Lower leg skin (tissue), 4 donors: ENCODE measurements at regions not wholly inside any gene's neighbourhood (a gene's known extent, or its start where the extent isn't known, plus 50 kb on each side); places are given as distances from the start of the nearest gene placed in this dataset.
"Not testable (repeated sequence)": the region's sequence is repeated elsewhere in the genome, so short reads cannot be mapped to it uniquely, and the experiment has no call there.

Source experiments
- DNase-seq, 2 donors: peaks; one replicate each; pipeline ENCODE4 v3.0.0-alpha.2; 2019; ENCODE audit warnings: low spot score in 2 of 2
- H3K4me3 ChIP-seq: fragments of 200-600 bp; sonication (generic); 2 replicates; pipeline ENCODE4 v1.5.1; 2017; ENCODE audit warnings: mild to moderate bottlenecking, low read depth; ENCODE audit not compliant: poor library complexity, severe bottlenecking
- CTCF ChIP-seq, 3 donors: fragments of 450-650 bp; IDR thresholded peaks; one replicate each; pipeline ENCODE4 v1.5.1; 2016; ENCODE audit warnings: antibody characterized with exemption in 3 of 3, mild to moderate bottlenecking in 3 of 3, moderate library complexity in 2 of 3
- POLR2A ChIP-seq, 2 donors: fragments of 450-650 bp; IDR thresholded peaks; one replicate each; pipeline ENCODE4 v1.6.1; 2016 to 2017; ENCODE audit warnings: antibody characterized with exemption in 2 of 2, mild to moderate bottlenecking in 1 of 2, moderate library complexity in 1 of 2
- whole genome bisulfite sequencing, 2 donors: methylation state at CpG; one replicate each; pipeline ENCODE4 v1.1.5; 2018; 5-methylcytosine and 5-hydroxymethylcytosine counted together
- intact Hi-C: fragments of 100-400 bp; cut with DNase I; formaldehyde crosslinking; loops from one replicate; pipeline ENCODE4 v1.15.0; 2023; ENCODE audit warnings: low total_unique reads

GRCh38 chr2:38145236-38145635 lies 69.3 kb upstream of the CYP1B1 start:
- no peak overlapping the region for H3K4me3 ChIP-seq
- WGBS, 2 donors = 93 to 97% methylated on average over 3 of the region's 3 CpGs
- no peak for DNase-seq
- intact Hi-C loops = no loop called here
- no peak for TF ChIP-seq CTCF (IDR thresholded peaks at IDR 0.05)
- TF ChIP-seq POLR2A (IDR thresholded peaks at IDR 0.05) = no peak

GRCh38 chr2:38142627-38143026 lies 66.7 kb upstream of the CYP1B1 start:
- H3K4me3 ChIP-seq = no peak overlapping the region
- intact Hi-C loops = no loop called here
- WGBS, 2 donors = 91 to 93% methylated on average over 4 of the region's 4 CpGs
- DNase-seq = no peak
- no peak for TF ChIP-seq POLR2A (IDR thresholded peaks at IDR 0.05)
- TF ChIP-seq CTCF (IDR thresholded peaks at IDR 0.05) = no peak

GRCh38 chr2:38141501-38141900 lies 65.5 kb upstream of the CYP1B1 start:
- TF ChIP-seq CTCF (IDR thresholded peaks at IDR 0.05) = no peak
- TF ChIP-seq POLR2A (IDR thresholded peaks at IDR 0.05) = no peak
- no peak overlapping the region for H3K4me3 ChIP-seq
- 84 to 91% methylated on average over 4 of the region's 4 CpGs for WGBS, 2 donors
- no peak for DNase-seq
- intact Hi-C loops = no loop called here

- DNase-seq = no peak
- no peak overlapping the region for H3K4me3 ChIP-seq
- TF ChIP-seq POLR2A (IDR thresholded peaks at IDR 0.05) (no peak), CTCF (IDR thresholded peaks at IDR 0.05) (no peak)
- intact Hi-C loops = no loop called here
- 89 to 91% methylated on average over 6 of the region's 6 CpGs for WGBS, 2 donors
These were observed 63.0 kb upstream of the CYP1B1 start for GRCh38 chr2:38138996-38139395.

- TF ChIP-seq CTCF (IDR thresholded peaks at IDR 0.05) = no peak
- TF ChIP-seq POLR2A (IDR thresholded peaks at IDR 0.05) = no peak
- no peak for DNase-seq
- intact Hi-C loops = no loop called here
- no peak overlapping the region for H3K4me3 ChIP-seq
- WGBS, 2 donors = 92 to 98% methylated on average over 10 of the region's 10 CpGs
These were observed 62.5 kb upstream of the CYP1B1 start for GRCh38 chr2:38138419-38138818.

- H3K4me3 ChIP-seq, intact Hi-C loops, DNase-seq: not testable (repeated sequence)
- 97 to 100% methylated on average over 4 to 12 of the region's 12 CpGs for WGBS, 2 donors
These were observed 62.0 kb upstream of the CYP1B1 start for GRCh38 chr2:38137958-38138357.
